ENCODE measurements at regions not wholly inside any gene's neighbourhood (a gene's known extent, or its start where the extent isn't known, plus 50 kb on each side); places are given as distances from the start of the nearest gene placed in this dataset.

DNA sequence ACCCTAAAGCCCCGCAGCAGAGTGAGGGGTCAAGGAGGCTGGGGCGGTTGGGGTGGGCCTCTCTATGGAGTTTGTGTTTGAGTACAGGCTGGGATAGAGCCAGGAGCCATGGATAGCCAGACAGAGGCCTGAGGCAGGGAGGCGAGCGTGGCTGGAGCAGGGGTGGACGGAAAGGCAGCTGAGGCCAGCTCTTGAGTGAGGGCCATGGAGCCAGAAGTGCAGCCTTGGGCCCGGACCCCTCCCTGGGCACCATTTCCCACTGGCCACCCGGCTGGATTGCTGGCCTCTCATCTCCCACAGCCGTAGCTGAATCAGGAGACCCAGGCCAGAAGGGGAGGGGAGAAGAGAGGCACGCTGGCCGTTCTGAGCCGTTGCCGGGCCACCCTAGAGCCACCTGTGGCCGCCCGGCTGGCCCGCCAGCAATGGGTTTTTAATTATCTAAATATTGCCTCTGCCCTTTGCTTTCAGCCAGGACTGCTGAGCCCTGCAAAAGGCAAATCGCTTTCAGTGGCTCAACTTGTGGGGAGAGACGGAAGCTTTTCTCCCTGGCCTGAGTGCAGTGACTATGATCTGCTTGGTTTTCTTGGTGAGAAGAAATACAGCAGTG is 75.2 kb upstream of the GSE1 start (continued):
- TF ChIP-seq ZNF274 (CRISPR knock-in tag; IDR thresholded peaks at IDR 0.05) (no peak), GZF1 (CRISPR knock-in tag; IDR thresholded peaks at IDR 0.05) (peak; percentile 57; the same call in 1 of the 2 replicates), CBX2 (IDR thresholded peaks at IDR 0.05; ENCODE audit: low read depth, low read length) (no peak), CBX2 (CRISPR knock-in tag; IDR thresholded peaks at IDR 0.05; ENCODE audit: low read depth) (no peak), SRY (CRISPR knock-in tag; IDR thresholded peaks at IDR 0.05) (no peak), MLLT10 (CRISPR knock-in tag; IDR thresholded peaks at IDR 0.05) (no peak), ZBTB38 (CRISPR knock-in tag; IDR thresholded peaks at IDR 0.05) (peak; percentile 48; the same call in 1 of the 2 replicates), PHF21A (CRISPR knock-in tag; IDR thresholded peaks at IDR 0.05) (peak; percentile 33; the same call in 1 of the 2 replicates), ZFP37 (CRISPR knock-in tag; IDR thresholded peaks at IDR 0.05; ENCODE audit: borderline replicate concordance) (0 out of 2 replicates have a peak, but pooled peaks have one; percentile 2), NCOA2 (CRISPR knock-in tag; IDR thresholded peaks at IDR 0.05) (no peak), ZNF781 (CRISPR knock-in tag; IDR thresholded peaks at IDR 0.05; ENCODE audit: borderline replicate concordance, not compliant biosample characterization) (peak; percentile 37), SMARCC2 (IDR thresholded peaks at IDR 0.05) (no peak), ZNF546 (CRISPR knock-in tag; conservative IDR thresholded peaks at IDR 0.05) (no peak), ZNF510 (CRISPR knock-in tag; IDR thresholded peaks at IDR 0.05; ENCODE audit: low read depth) (no peak), PHF8 (CRISPR knock-in tag; IDR thresholded peaks at IDR 0.05) (no peak; the same call in 1 of the 2 replicates), MEIS1 (CRISPR knock-in tag; IDR thresholded peaks at IDR 0.05; ENCODE audit: borderline replicate concordance) (no peak), ZNF224 (CRISPR knock-in tag; IDR thresholded peaks at IDR 0.05) (no peak), ZNF616 (CRISPR knock-in tag; IDR thresholded peaks at IDR 0.05; ENCODE audit: low read depth) (no peak), MTF2 (CRISPR knock-in tag; IDR thresholded peaks at IDR 0.05; ENCODE audit: borderline replicate concordance) (no peak), ZNF335 (CRISPR knock-in tag; IDR thresholded peaks at IDR 0.05) (no peak), MED1 (CRISPR knock-in tag; IDR thresholded peaks at IDR 0.05) (no peak), ARNTL (CRISPR knock-in tag; IDR thresholded peaks at IDR 0.05) (no peak), ZNF292 (CRISPR knock-in tag; IDR thresholded peaks at IDR 0.05; ENCODE audit: borderline replicate concordance, low read depth) (0 out of 2 replicates have a peak, but pooled peaks have one; percentile 39), HNRNPLL (IDR thresholded peaks at IDR 0.05; ENCODE audit: low read depth, low read length, poor library complexity, severe bottlenecking) (peak; percentile 22)
- TF ChIP-seq, protein P1, sequence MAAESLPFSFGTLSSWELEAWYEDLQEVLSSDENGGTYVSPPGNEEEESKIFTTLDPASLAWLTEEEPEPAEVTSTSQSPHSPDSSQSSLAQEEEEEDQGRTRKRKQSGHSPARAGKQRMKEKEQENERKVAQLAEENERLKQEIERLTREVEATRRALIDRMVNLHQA (CRISPR knock-in tag; IDR thresholded peaks at IDR 0.05): no peak
- TF ChIP-seq, protein P2, sequence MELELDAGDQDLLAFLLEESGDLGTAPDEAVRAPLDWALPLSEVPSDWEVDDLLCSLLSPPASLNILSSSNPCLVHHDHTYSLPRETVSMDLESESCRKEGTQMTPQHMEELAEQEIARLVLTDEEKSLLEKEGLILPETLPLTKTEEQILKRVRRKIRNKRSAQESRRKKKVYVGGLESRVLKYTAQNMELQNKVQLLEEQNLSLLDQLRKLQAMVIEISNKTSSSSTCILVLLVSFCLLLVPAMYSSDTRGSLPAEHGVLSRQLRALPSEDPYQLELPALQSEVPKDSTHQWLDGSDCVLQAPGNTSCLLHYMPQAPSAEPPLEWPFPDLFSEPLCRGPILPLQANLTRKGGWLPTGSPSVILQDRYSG (CRISPR knock-in tag; IDR thresholded peaks at IDR 0.05): no peak
- TF ChIP-seq, protein P3, sequence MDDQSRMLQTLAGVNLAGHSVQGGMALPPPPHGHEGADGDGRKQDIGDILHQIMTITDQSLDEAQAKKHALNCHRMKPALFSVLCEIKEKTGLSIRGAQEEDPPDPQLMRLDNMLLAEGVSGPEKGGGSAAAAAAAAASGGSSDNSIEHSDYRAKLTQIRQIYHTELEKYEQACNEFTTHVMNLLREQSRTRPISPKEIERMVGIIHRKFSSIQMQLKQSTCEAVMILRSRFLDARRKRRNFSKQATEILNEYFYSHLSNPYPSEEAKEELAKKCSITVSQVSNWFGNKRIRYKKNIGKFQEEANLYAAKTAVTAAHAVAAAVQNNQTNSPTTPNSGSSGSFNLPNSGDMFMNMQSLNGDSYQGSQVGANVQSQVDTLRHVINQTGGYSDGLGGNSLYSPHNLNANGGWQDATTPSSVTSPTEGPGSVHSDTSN (CRISPR knock-in tag; IDR thresholded peaks at IDR 0.05; ENCODE audit: borderline replicate concordance): no peak
- TF ChIP-seq, protein P4, sequence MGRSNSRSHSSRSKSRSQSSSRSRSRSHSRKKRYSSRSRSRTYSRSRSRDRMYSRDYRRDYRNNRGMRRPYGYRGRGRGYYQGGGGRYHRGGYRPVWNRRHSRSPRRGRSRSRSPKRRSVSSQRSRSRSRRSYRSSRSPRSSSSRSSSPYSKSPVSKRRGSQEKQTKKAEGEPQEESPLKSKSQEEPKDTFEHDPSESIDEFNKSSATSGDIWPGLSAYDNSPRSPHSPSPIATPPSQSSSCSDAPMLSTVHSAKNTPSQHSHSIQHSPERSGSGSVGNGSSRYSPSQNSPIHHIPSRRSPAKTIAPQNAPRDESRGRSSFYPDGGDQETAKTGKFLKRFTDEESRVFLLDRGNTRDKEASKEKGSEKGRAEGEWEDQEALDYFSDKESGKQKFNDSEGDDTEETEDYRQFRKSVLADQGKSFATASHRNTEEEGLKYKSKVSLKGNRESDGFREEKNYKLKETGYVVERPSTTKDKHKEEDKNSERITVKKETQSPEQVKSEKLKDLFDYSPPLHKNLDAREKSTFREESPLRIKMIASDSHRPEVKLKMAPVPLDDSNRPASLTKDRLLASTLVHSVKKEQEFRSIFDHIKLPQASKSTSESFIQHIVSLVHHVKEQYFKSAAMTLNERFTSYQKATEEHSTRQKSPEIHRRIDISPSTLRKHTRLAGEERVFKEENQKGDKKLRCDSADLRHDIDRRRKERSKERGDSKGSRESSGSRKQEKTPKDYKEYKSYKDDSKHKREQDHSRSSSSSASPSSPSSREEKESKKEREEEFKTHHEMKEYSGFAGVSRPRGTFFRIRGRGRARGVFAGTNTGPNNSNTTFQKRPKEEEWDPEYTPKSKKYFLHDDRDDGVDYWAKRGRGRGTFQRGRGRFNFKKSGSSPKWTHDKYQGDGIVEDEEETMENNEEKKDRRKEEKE (IDR thresholded peaks at IDR 0.05): no peak
